ENCODE measurements at regions not wholly inside any gene's neighbourhood (a gene's known extent, or its start where the extent isn't known, plus 50 kb on each side); places are given as distances from the start of the nearest gene placed in this dataset.

- DNase-seq = no peak
Observed at GRCh38 chr5:3004361-3005080, 253.0 kb upstream of the IRX2 start.

GRCh38 chr5:3002230-3002629, 250.8 kb upstream of the IRX2 start:
- DNase-seq = no peak

GRCh38 chr5:3000631-3001030, 249.2 kb upstream of the IRX2 start:
- DNase-seq = no peak

GRCh38 chr5:2999926-3000325, 248.4 kb upstream of the IRX2 start:
- DNase-seq = no peak

GRCh38 chr5:2998106-2998505, 246.6 kb upstream of the IRX2 start:
- DNase-seq = no peak

- DNase-seq = no peak
Observed at GRCh38 chr5:2997179-2997578, 245.7 kb upstream of the IRX2 start.

GRCh38 chr5:2996687-2997086, 245.2 kb upstream of the IRX2 start:
- DNase-seq = no peak

- no peak for DNase-seq
Observed at GRCh38 chr5:2996248-2996647, 244.8 kb upstream of the IRX2 start.

- no peak for DNase-seq
Observed at GRCh38 chr5:2995667-2996066, 244.2 kb upstream of the IRX2 start.

- no peak for DNase-seq
Observed at GRCh38 chr5:2995035-2995434, 243.6 kb upstream of the IRX2 start.

- no peak for DNase-seq
Observed at GRCh38 chr5:2993771-2994170, 242.3 kb upstream of the IRX2 start.

GRCh38 chr5:2993301-2993700, 241.8 kb upstream of the IRX2 start:
- no peak for DNase-seq

GRCh38 chr5:2992806-2993205, 241.3 kb upstream of the IRX2 start:
- no peak for DNase-seq

GRCh38 chr5:2991884-2992283, 240.4 kb upstream of the IRX2 start:
- no peak for DNase-seq

GRCh38 chr5:2989517-2989916, 238.0 kb upstream of the IRX2 start:
- no peak for DNase-seq

GRCh38 chr5:2986301-2986700, 234.8 kb upstream of the IRX2 start:
- DNase-seq = no peak

- DNase-seq = no peak
Observed at GRCh38 chr5:2985718-2986117, 234.2 kb upstream of the IRX2 start.

GRCh38 chr5:2983583-2984300, 232.3 kb upstream of the IRX2 start:
- DNase-seq = no peak

GRCh38 chr5:2981652-2982051, 230.2 kb upstream of the IRX2 start:
- no peak for DNase-seq

GRCh38 chr5:2981035-2981434, 229.6 kb upstream of the IRX2 start:
- DNase-seq = no peak

GRCh38 chr5:2960294-2960693, 208.8 kb upstream of the IRX2 start:
- DNase-seq = no peak

- DNase-seq = no peak
Observed at GRCh38 chr5:2958976-2959375, 207.5 kb upstream of the IRX2 start.

- DNase-seq = no peak
Observed at GRCh38 chr5:2948875-2949274, 197.4 kb upstream of the IRX2 start.

- DNase-seq = no peak
Observed at GRCh38 chr5:2946315-2946714, 194.8 kb upstream of the IRX2 start.

GRCh38 chr5:2936413-2936812, 184.9 kb upstream of the IRX2 start:
- no peak for DNase-seq
